Caco-2 (cell line): ENCODE measurements at regions not wholly inside any gene's neighbourhood (a gene's known extent, or its start where the extent isn't known, plus 50 kb on each side); places are given as distances from the start of the nearest gene placed in this dataset.

Experiments used
- BruUV-seq: library from RNA; stranded (reverse); fragments of 400-500 nt; replicated peaks from 2 replicates; lab custom pipeline; 2021; lab: Mats Ljungman, UMichigan
- CTCF ChIA-PET: fragments of 300-600 bp; sonication (Branson Sonifier 250); formaldehyde crosslinking; loops from one replicate; lab custom pipeline; 2022; ENCODE audit warnings: antibody characterized with exemption; lab: Charles Lee
- POLR2A ChIA-PET: fragments of 300-600 bp; sonication (Branson Sonifier 250); formaldehyde crosslinking; loops from one replicate; lab custom pipeline; 2022; ENCODE audit warnings: antibody characterized with exemption; lab: Charles Lee
- DNase-seq, 2 experiments: peaks; one replicate each; pipeline versions ENCODE4 v3.0.0 to v3.0.0-alpha.2; 2020 to 2022
- H3K27me3 ChIP-seq: replicated peaks from 2 replicates; pipeline ENCODE4 v1.6.0; 2011; ENCODE audit warnings: low read length; ENCODE audit not compliant: control insufficient read depth, insufficient read depth
- H3K36me3 ChIP-seq: 2 replicates; pipeline ENCODE4 v1.5.1; 2011; ENCODE audit warnings: low read length; ENCODE audit not compliant: control insufficient read depth, insufficient read depth
- H3K4me1 ChIP-seq: fragments of 250-450 bp; sonication (Bioruptor Pico); 2 replicates; pipeline ENCODE4 v1.5.1; 2020; ENCODE audit warnings: mild to moderate bottlenecking
- H3K4me3 ChIP-seq: 2 replicates; pipeline ENCODE4 v1.5.1; 2011; ENCODE audit warnings: low read depth, mild to moderate bottlenecking, control low read depth, low read length
- H3K9me3 ChIP-seq: fragments of 250-450 bp; sonication (Bioruptor Pico); 2 replicates; pipeline ENCODE4 v1.5.1; 2020; ENCODE audit warnings: mild to moderate bottlenecking, moderate library complexity
- H3K27ac Mint-ChIP-seq: one replicate; pipeline ENCODE4 v1.8.0; 2022; ENCODE audit warnings: mixed read lengths; ENCODE audit not compliant: unreplicated experiment
- H3K27me3 Mint-ChIP-seq: one replicate; pipeline ENCODE4 v1.8.0; 2022; ENCODE audit warnings: mixed read lengths; ENCODE audit not compliant: insufficient read depth, unreplicated experiment
- H3K36me3 Mint-ChIP-seq: one replicate; pipeline ENCODE4 v1.8.0; 2022; ENCODE audit warnings: mild to moderate bottlenecking, mixed read lengths; ENCODE audit not compliant: insufficient read depth, unreplicated experiment
- H3K4me1 Mint-ChIP-seq: one replicate; pipeline ENCODE4 v1.8.0; 2022; ENCODE audit warnings: low read depth, mixed read lengths; ENCODE audit not compliant: unreplicated experiment
- H3K4me3 Mint-ChIP-seq: one replicate; pipeline ENCODE4 v1.8.0; 2022; ENCODE audit warnings: mild to moderate bottlenecking, moderate library complexity, mixed read lengths; ENCODE audit not compliant: unreplicated experiment
- H3K9me3 Mint-ChIP-seq: one replicate; pipeline ENCODE4 v1.8.0; 2022; ENCODE audit warnings: mixed read lengths; ENCODE audit not compliant: unreplicated experiment
- intact Hi-C: fragments of 100-400 bp; cut with micrococcal nuclease; formaldehyde crosslinking; loops from one replicate; pipeline ENCODE4 v1.10.0; 2022; ENCODE audit not compliant: unreplicated experiment
- TF ChIP-seq, protein P1 (sequence below), 2 experiments: fragments of 200-600 bp in 1 of 2; IDR thresholded peaks; 1 replicate in 1 of 2; 2 replicates in 1 of 2; pipeline versions ENCODE4 v1.5.1 to v1.8.0; 2011 to 2022; ENCODE audit warnings: antibody characterized with exemption in 1 of 2, control low read depth in 1 of 2, inconsistent platforms in 1 of 2, low read depth in 1 of 2, low read length in 1 of 2, mild to moderate bottlenecking in 1 of 2, moderate library complexity in 1 of 2; ENCODE audit not compliant: insufficient read depth in 1 of 2, severe bottlenecking in 1 of 2, unreplicated experiment in 1 of 2

DNA sequence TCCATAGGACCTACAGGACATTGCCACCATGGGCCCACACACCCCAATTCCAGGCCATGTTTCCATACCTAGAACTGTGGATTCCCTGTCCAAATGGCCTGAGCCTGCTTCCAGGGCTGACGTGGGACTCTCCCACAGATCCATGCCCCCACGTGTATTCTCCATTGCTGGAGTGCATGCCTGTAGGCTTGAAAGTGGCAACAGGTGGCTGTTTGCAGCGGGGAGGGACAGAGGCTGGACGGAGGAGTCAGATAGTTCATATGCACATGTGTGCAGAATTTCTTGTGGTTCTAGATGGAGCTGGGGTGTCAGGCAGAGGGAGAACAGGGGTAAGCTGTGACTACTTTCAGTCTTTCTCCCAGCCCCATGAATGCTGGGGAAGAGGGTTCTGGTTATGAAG, 285.7 kb upstream of the ANKRD55 start:
- BruUV-seq = no TSS peak
- intact Hi-C loops = no loop called here
- ChIA-PET POLR2A (no interaction called here), CTCF (no interaction called here)
- H3K36me3 ChIP-seq = no peaks in the 10 kb centered on the region
- H3K36me3 Mint-ChIP-seq = no peaks in the 10 kb centered on the region
- H3K27me3 Mint-ChIP-seq = no peaks in the 10 kb centered on the region
- H3K4me3 Mint-ChIP-seq = no peak overlapping the region
- H3K4me1 Mint-ChIP-seq = peaks cover 11% of the 10 kb centered on the region
- H3K4me3 ChIP-seq = no peak overlapping the region
- no peaks in the 10 kb centered on the region for H3K27me3 ChIP-seq
- no peaks in the 10 kb centered on the region for H3K9me3 ChIP-seq
- H3K27ac Mint-ChIP-seq = no peak overlapping the region
- peaks cover 7% of the 10 kb centered on the region for H3K4me1 ChIP-seq
- no peak for DNase-seq
- H3K9me3 Mint-ChIP-seq = no peaks in the 10 kb centered on the region
- TF ChIP-seq, protein P1, sequence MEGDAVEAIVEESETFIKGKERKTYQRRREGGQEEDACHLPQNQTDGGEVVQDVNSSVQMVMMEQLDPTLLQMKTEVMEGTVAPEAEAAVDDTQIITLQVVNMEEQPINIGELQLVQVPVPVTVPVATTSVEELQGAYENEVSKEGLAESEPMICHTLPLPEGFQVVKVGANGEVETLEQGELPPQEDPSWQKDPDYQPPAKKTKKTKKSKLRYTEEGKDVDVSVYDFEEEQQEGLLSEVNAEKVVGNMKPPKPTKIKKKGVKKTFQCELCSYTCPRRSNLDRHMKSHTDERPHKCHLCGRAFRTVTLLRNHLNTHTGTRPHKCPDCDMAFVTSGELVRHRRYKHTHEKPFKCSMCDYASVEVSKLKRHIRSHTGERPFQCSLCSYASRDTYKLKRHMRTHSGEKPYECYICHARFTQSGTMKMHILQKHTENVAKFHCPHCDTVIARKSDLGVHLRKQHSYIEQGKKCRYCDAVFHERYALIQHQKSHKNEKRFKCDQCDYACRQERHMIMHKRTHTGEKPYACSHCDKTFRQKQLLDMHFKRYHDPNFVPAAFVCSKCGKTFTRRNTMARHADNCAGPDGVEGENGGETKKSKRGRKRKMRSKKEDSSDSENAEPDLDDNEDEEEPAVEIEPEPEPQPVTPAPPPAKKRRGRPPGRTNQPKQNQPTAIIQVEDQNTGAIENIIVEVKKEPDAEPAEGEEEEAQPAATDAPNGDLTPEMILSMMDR (IDR thresholded peaks at IDR 0.05; ENCODE audit: insufficient read depth in 1 of 2, low read depth in 1 of 2, low read length in 1 of 2, severe bottlenecking in 1 of 2, unreplicated experiment in 1 of 2) = no peak

DNA sequence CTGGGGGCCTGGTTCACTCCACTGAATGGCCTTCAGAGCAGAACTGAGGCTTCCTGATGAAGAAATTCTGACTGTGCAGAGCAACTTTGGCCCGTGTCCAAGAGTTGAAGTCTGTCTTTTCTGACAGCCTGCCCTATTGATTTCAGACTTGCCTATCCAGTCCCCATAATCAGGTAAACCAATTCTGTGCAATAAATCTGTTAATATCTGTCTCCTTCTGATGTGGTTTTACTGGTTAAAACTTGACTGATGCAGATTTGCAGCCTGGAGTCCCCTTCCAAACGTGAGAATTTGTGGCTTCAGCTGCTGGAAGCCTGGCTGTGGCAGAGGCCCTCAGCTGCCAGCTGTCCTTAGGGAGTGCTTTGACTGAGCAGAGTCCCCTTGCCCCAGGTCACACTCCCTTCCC, 283.9 kb upstream of the ANKRD55 start:
- H3K27ac Mint-ChIP-seq = no peak overlapping the region
- ChIA-PET POLR2A (no interaction called here), CTCF (no interaction called here)
- no peaks in the 10 kb centered on the region for H3K27me3 Mint-ChIP-seq
- H3K36me3 Mint-ChIP-seq = no peaks in the 10 kb centered on the region
- H3K4me1 Mint-ChIP-seq = peaks cover 11% of the 10 kb centered on the region
- BruUV-seq = no TSS peak
- Histone ChIP-seq H3K9me3 (no peaks in the 10 kb centered on the region), H3K4me3 (no peak overlapping the region), H3K4me1 (peaks cover 11% of the 10 kb centered on the region), H3K36me3 (no peaks in the 10 kb centered on the region), H3K27me3 (no peaks in the 10 kb centered on the region)
- no peaks in the 10 kb centered on the region for H3K9me3 Mint-ChIP-seq
- no peak overlapping the region for H3K4me3 Mint-ChIP-seq
- TF ChIP-seq, protein P1 (IDR thresholded peaks at IDR 0.05; ENCODE audit: insufficient read depth in 1 of 2, low read depth in 1 of 2, low read length in 1 of 2, severe bottlenecking in 1 of 2, unreplicated experiment in 1 of 2) = no peak
- no peak for DNase-seq
- intact Hi-C loops = no loop called here

DNA sequence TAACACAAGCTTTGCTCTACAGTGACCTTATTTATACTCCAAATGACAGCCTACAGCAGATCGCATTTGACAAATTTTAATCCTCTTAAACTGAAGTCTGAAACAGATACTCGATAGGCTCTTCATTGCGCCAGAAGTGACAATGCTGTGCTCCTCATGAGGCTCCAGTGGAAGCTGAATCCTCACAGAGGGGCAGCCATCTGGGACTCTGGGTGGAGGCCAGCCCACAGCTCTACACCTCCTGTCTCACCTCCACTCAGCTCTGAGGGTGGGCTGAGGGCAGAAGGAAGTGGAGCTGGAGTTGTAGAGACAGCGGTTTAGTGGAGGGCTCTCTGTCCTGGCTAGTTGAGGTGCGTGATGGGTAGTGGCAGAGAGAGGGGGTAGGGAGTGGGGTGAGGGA, 283.3 kb upstream of the ANKRD55 start:
- no peak for DNase-seq
- no peaks in the 10 kb centered on the region for H3K27me3 ChIP-seq
- H3K27ac Mint-ChIP-seq = no peak overlapping the region
- H3K4me3 ChIP-seq = no peak overlapping the region
- no peaks in the 10 kb centered on the region for H3K36me3 Mint-ChIP-seq
- H3K36me3 ChIP-seq = no peaks in the 10 kb centered on the region
- no peaks in the 10 kb centered on the region for H3K9me3 ChIP-seq
- BruUV-seq = no TSS peak
- H3K9me3 Mint-ChIP-seq = no peaks in the 10 kb centered on the region
- H3K4me1 Mint-ChIP-seq = peaks cover 15% of the 10 kb centered on the region
- peaks cover 11% of the 10 kb centered on the region for H3K4me1 ChIP-seq
- intact Hi-C loops = no loop called here
- ChIA-PET POLR2A (no interaction called here), CTCF (no interaction called here)
- no peaks in the 10 kb centered on the region for H3K27me3 Mint-ChIP-seq
- H3K4me3 Mint-ChIP-seq = no peak overlapping the region
- TF ChIP-seq, protein P1 (IDR thresholded peaks at IDR 0.05; ENCODE audit: insufficient read depth in 1 of 2, low read depth in 1 of 2, low read length in 1 of 2, severe bottlenecking in 1 of 2, unreplicated experiment in 1 of 2) = no peak
